SK-N-MC (cell line): ENCODE measurements at regions not wholly inside any gene's neighbourhood (a gene's known extent, or its start where the extent isn't known, plus 50 kb on each side); places are given as distances from the start of the nearest gene placed in this dataset.

Source experiments
- EZH2 ChIP-seq: fragments of 200-600 bp; sonication (generic); IDR thresholded peaks from one replicate; pipeline ENCODE4 v1.6.1; 2017; ENCODE audit warnings: antibody characterized with exemption
- FOXP2 ChIP-seq: optimal IDR thresholded peaks from 2 replicates; pipeline ENCODE3; 2011; ENCODE audit warnings: mild to moderate bottlenecking, moderate library complexity; ENCODE audit not compliant: insufficient read depth; ENCODE audit errors: extremely low read length, control extremely low read depth
- POLR2AphosphoS5 ChIP-seq: IDR thresholded peaks from 2 replicates; pipeline ENCODE4 v1.6.1; 2012; ENCODE audit warnings: mild to moderate bottlenecking, low read depth, low read length, borderline replicate concordance

GRCh38 chr4:126202226-126202625, 887.5 kb downstream of the FAT4 start:
- TF ChIP-seq POLR2AphosphoS5 (no peak), EZH2 (no peak), FOXP2 (no peak)
